GM19372 (cell line): ENCODE measurements at regions not wholly inside any gene's neighbourhood (a gene's known extent, or its start where the extent isn't known, plus 50 kb on each side); places are given as distances from the start of the nearest gene placed in this dataset.

ENCODE experiments used
- ATAC-seq: cut with Tn5 transposase; IDR thresholded peaks from one replicate; pipeline ENCODE4 v1.9.1; 2021; ENCODE audit warnings: mild to moderate bottlenecking, low read depth, moderate library complexity; ENCODE audit not compliant: unreplicated experiment

- ATAC-seq, result no peak
Measured at GRCh38 chr10:21214329-21214728, 311.2 kb downstream of the SKIDA1 start.

GRCh38 chr10:21213381-21213780, 312.1 kb downstream of the SKIDA1 start:
- no peak for ATAC-seq

GRCh38 chr10:21212912-21213311, 312.6 kb downstream of the SKIDA1 start:
- ATAC-seq, result no peak

- ATAC-seq, result no peak
Measured at GRCh38 chr10:21212348-21212747, 313.1 kb downstream of the SKIDA1 start.

GRCh38 chr10:21209495-21209894, 312.4 kb upstream of the NEBL start:
- ATAC-seq, result no peak

- ATAC-seq, result no peak
Measured at GRCh38 chr10:21208666-21209316, 311.7 kb upstream of the NEBL start.

- ATAC-seq, result no peak
Measured at GRCh38 chr10:21207852-21208646, 310.9 kb upstream of the NEBL start.

GRCh38 chr10:21205328-21205727, 308.2 kb upstream of the NEBL start:
- ATAC-seq, result no peak

GRCh38 chr10:21203473-21204107, 306.5 kb upstream of the NEBL start:
- ATAC-seq, result no peak

- no peak for ATAC-seq
Measured at GRCh38 chr10:21202776-21203462, 305.8 kb upstream of the NEBL start.

- ATAC-seq, result no peak
Measured at GRCh38 chr10:21199501-21199900, 302.4 kb upstream of the NEBL start.

- ATAC-seq, result no peak
Measured at GRCh38 chr10:21197838-21198237, 300.7 kb upstream of the NEBL start.

GRCh38 chr10:21196822-21197395, 299.8 kb upstream of the NEBL start:
- ATAC-seq, result no peak

GRCh38 chr10:21195252-21195651, 298.1 kb upstream of the NEBL start:
- ATAC-seq, result no peak

GRCh38 chr10:21194510-21194993, 297.4 kb upstream of the NEBL start:
- no peak for ATAC-seq

GRCh38 chr10:21193196-21193595, 296.1 kb upstream of the NEBL start:
- ATAC-seq, result no peak

GRCh38 chr10:21191512-21191911, 294.4 kb upstream of the NEBL start:
- no peak for ATAC-seq

- ATAC-seq, result no peak
Measured at GRCh38 chr10:21184984-21185383, 287.9 kb upstream of the NEBL start.

GRCh38 chr10:21184216-21184615, 287.1 kb upstream of the NEBL start:
- ATAC-seq, result no peak

- no peak for ATAC-seq
Measured at GRCh38 chr10:21183025-21183424, 285.9 kb upstream of the NEBL start.

- ATAC-seq, result no peak
Measured at GRCh38 chr10:21181451-21181850, 284.3 kb upstream of the NEBL start.
